ENCODE measurements at regions not wholly inside any gene's neighbourhood (a gene's known extent, or its start where the extent isn't known, plus 50 kb on each side); places are given as distances from the start of the nearest gene placed in this dataset.

GRCh38 chr12:105554856-105555255 lies 224.4 kb downstream of the C12orf75 start:
- no TSS peak for BruUV-seq (replicated peaks)
- Histone ChIP-seq H3K9ac (ENCODE audit: low read length) (no peak overlapping the region), H3K4me1 (ENCODE audit: control insufficient read depth in 1 of 2, insufficient read depth in 2 of 2, low read length in 2 of 2) (no peaks in the 10 kb centered on the region), H3K9me2 (ENCODE audit: insufficient read depth) (no peaks in the 10 kb centered on the region), H3K27me3 (ENCODE audit: insufficient read depth, low read length) (no peaks in the 10 kb centered on the region), H4K20me1 (ENCODE audit: insufficient read depth) (no peaks in the 10 kb centered on the region), H2AFZ (ENCODE audit: low read depth, low read length, poor library complexity, severe bottlenecking) (no peak overlapping the region), H3K9me3 (ENCODE audit: control insufficient read depth in 1 of 2, insufficient read depth in 1 of 2, low read depth in 1 of 2, low read length in 2 of 2) (no peaks in the 10 kb centered on the region), H3K79me2 (ENCODE audit: insufficient read depth, low read length) (no peaks in the 10 kb centered on the region), H3K4me3 (replicated peaks in 1 of 2; ENCODE audit: low read depth in 1 of 2, low read length in 2 of 2) (no peak overlapping the region), H3K27ac (ENCODE audit: low read depth, low read length) (no peak overlapping the region), H3K36me3 (ENCODE audit: control insufficient read depth in 1 of 2, insufficient read depth in 2 of 2, low read length in 2 of 2) (no peaks in the 10 kb centered on the region), H3K4me2 (ENCODE audit: low read length) (no peak overlapping the region)
- no peak for DNase-seq (ENCODE audit: low read depth, low spot score)
- no peak for ATAC-seq
- ChIA-PET CTCF (no interaction called here), RAD21 (ENCODE audit: low non-redundant PET in 1 of 2, low total read pairs in 2 of 2, uncharacterized antibody in 2 of 2, unreplicated experiment in 2 of 2) (no interaction called here), POLR2A (no interaction called here)
- no peak for TF ChIP-seq YY1 (IDR thresholded peaks at IDR 0.05; ENCODE audit: extremely low read depth, insufficient replicate concordance, low read depth, low read length)
- no peak for TF ChIP-seq EZH2phosphoT487 (IDR thresholded peaks at IDR 0.05; ENCODE audit: borderline replicate concordance)
- no peak for TF ChIP-seq ZNF274 (IDR thresholded peaks at IDR 0.05; ENCODE audit: low read depth, low read length)
- TF ChIP-seq ATF3 (IDR thresholded peaks at IDR 0.05) = no peak
- no peak for TF ChIP-seq SIN3A (IDR thresholded peaks at IDR 0.05; ENCODE audit: low read depth)
- TF ChIP-seq MAX (IDR thresholded peaks at IDR 0.05) = no peak
- no peak for TF ChIP-seq JUND (IDR thresholded peaks at IDR 0.05)
- TF ChIP-seq SP1 (IDR thresholded peaks at IDR 0.05; ENCODE audit: low read depth) = no peak
- no peak for TF ChIP-seq REST (IDR thresholded peaks at IDR 0.05; ENCODE audit: low read depth)
- no peak for TF ChIP-seq POLR2A (IDR thresholded peaks at IDR 0.05; ENCODE audit: borderline replicate concordance, extremely low read depth, insufficient read depth, insufficient read length)
- no peak for TF ChIP-seq ZFX (IDR thresholded peaks at IDR 0.05)
- no peak for TF ChIP-seq TCF7L2 (IDR thresholded peaks at IDR 0.05; ENCODE audit: borderline replicate concordance, extremely low read depth, insufficient read depth, insufficient read length)
- TF ChIP-seq EGR1 (IDR thresholded peaks at IDR 0.05; ENCODE audit: low read depth) = no peak
- TF ChIP-seq ELF1 (IDR thresholded peaks at IDR 0.05; ENCODE audit: borderline replicate concordance, low read depth) = no peak
- TF ChIP-seq FOSL1 (IDR thresholded peaks at IDR 0.05; ENCODE audit: low read depth) = no peak
- no peak for TF ChIP-seq POLR2AphosphoS5 (IDR thresholded peaks at IDR 0.05; ENCODE audit: low read depth, low read length)
- no peak for TF ChIP-seq CTCF (IDR thresholded peaks at IDR 0.05 in 2 of 3, conservative IDR thresholded peaks at IDR 0.05 in 1 of 3; ENCODE audit: borderline replicate concordance in 1 of 3, insufficient read depth in 1 of 3, low read depth in 2 of 3, low read length in 2 of 3)
- intact Hi-C loops (cut with micrococcal nuclease) = no loop called here
